DMS79 (cell line): ENCODE measurements at regions not wholly inside any gene's neighbourhood (a gene's known extent, or its start where the extent isn't known, plus 50 kb on each side); places are given as distances from the start of the nearest gene placed in this dataset.
"Not testable (repeated sequence)": the region's sequence is repeated elsewhere in the genome, so short reads cannot be mapped to it uniquely, and the experiment has no call there.

Experiments used
- DNase-seq: peaks from one replicate; lab custom pipeline; 2025; lab: John Stamatoyannopoulos, UW

DNA sequence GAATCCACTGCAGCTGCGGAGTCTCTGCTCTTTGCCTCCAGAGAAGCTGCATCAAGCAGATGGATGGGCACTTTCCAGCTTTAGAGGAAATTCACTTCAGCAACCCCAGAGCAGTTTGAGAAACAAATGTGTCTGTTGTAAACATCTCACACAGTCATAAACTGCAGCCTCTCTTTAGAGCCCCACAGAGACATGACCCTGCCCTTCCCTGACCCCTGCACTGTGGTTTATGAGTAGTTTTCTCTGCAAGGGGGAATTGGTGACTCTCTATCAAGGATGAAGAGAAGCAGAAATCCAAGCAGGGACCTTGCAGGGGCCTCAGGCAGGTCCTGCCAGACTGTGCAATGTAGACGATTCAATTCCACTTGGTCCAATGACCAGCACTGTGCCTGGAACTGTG lies 160.2 kb downstream of the SH2D4B start:
- DNase-seq: no peak

DNA sequence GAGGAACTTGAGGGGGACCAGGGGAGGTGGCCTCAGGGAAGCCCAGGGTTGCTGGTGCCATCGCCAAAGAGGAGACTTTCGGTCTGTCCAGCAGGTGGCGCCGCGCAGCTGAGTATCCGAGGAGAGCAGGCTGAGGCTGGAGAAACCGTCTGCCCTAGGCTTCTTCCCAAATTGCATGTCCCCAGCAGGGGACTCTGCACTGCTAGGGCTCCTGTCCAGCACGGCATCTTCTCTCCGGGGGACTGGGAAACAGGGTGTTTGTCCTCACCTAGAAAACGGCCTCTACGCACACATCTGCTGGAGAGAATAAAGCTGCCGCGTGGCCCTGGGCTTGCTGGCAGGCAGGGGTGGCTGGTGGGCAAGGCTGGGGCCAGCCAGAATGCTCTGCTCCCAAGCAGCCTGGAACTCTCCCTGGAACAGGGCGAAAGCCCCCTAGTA lies 161.9 kb downstream of the SH2D4B start:
- no peak for DNase-seq

DNA sequence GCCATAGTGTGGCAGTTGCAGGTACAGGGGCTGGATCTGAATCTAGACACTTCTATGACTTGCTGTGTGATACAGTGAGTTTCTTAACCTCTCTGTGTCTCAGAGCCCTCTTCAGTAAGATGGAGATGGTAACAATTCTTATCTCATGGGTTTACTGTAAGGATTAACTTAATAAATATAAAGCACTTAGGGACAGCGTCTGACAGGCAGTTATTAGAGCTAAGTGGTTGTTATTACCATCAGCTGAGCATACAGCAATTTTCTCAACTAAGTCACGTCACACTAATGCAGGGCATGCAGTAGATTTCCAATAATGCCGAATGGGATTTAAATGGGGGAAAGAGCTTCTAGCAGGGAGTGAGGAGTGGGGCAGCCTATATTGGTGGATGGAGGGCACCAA lies 162.6 kb downstream of the SH2D4B start:
- no peak for DNase-seq

DNA sequence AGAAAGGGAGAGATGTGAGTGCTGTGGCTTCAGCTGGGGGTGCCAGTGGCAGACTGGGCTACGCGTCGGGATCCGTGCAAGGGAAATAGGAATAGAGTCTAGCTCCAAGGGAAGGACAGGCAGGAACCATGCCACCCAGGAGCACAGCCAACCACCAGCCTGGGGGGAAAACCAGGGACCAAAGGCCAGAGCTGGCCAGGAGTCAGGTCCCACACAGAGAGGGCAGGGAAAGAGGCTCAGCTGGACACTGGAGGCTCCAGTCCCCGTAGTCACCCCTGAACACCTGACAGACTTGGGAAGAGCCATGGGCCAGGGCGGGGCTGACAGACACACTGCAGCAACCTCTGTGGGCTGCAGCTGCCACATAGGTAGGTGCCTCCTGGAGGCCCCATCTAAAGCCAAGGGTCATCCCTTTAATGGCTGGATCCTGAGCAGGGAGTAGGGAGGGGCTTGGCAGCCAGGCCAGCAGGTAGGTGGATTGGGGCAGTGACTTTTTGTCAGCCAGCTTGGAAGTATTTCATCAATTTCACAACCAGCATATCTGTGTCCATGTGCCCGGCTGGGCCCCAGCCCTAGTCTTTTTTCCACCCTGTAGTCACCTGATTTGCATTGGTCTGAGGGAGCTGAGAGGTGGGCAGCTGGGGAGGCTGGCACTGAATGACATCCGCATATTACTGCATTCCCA lies 163.2 kb downstream of the SH2D4B start:
- DNase-seq: no peak

- DNase-seq: no peak
These were observed 164.0 kb downstream of the SH2D4B start for GRCh38 chr10:80701706-80702105.

- DNase-seq: no peak
These were observed 164.4 kb downstream of the SH2D4B start for GRCh38 chr10:80702143-80702542.

GRCh38 chr10:80705899-80706298 lies 168.2 kb downstream of the SH2D4B start:
- no peak for DNase-seq

DNA sequence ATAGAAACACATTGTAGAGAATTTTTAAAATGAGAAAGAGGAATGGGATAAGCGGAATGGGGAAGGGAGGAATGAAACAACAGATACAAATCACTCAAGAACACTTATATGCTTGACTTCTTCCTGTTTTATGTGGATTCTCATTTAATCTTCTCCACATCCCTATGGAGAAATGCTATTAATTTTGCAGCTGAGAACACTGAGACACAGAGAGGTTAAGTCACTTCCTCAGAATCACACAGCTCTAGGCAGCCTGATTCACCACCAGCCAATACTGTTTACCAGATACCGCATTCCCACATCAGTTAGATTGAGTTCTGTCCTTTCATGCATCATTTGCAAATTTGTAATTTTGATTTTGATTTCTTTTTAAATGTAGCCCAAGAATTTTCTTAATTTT lies 170.5 kb downstream of the SH2D4B start:
- DNase-seq: no peak

DNA sequence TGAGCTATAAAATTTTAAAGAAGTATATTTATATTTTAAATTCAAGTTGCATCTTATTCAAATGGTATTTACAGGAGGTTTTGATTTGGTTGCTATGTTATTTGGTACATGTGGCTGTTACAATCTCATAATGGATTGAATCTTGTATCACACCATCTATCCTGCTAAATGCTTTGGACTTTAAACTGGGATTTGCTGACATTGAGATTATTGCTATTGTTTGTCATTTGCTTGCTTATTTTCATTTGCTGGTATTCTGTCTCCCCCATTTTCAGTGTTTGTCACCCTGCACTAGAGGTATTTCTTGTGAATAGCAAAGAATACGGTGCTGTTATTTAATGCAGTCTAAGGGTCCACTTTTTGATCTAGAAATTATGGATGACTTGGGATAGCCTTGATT lies 171.1 kb downstream of the SH2D4B start:
- DNase-seq: no peak

GRCh38 chr10:80709866-80710265 lies 172.2 kb downstream of the SH2D4B start:
- DNase-seq: no peak

DNA sequence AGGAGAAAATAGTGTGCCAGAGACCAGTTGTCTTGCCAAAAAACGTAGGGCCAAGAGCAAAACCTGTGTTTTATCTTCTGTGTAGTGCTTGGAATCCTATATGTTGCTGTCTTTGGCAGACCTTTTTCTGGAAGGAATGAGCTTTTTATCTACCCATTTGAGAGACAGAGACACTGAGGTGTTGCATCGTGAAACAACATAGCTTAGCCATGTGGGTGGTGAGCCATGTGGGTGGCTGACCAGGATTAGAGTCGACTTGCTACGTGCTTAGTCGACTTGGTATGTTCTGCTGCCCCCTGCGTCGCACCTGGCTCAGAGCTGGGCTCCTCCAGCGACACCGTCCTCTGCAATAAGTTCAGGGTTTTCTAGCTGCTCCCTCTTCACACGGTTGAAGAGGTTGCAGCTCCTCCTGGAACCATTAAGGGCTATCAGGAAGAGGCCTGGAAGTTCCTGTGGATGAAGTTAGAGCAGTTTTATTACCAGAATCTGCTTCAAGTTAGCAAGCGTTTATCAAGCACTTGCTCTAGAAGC lies 175.8 kb downstream of the SH2D4B start:
- DNase-seq: no peak

DNA sequence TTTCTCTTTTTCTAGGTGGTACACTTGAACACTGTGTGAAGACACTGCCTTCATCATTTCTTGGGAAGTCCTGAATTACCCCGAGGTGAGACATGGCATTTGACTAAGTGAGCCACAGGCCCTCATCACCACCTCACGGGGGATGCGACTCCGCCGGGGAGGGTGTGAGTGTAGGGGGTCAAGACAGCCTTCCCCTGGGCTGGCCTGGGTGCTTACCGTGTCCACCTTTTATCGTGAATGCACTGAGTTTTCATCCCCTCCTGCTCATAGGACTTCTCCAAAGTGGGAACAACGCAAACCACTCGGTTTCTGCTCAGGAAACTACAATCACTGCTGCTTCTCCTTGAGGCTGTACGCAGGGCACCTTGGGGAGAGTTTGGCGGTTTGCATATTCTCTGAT lies 176.9 kb downstream of the SH2D4B start:
- no peak for DNase-seq

DNA sequence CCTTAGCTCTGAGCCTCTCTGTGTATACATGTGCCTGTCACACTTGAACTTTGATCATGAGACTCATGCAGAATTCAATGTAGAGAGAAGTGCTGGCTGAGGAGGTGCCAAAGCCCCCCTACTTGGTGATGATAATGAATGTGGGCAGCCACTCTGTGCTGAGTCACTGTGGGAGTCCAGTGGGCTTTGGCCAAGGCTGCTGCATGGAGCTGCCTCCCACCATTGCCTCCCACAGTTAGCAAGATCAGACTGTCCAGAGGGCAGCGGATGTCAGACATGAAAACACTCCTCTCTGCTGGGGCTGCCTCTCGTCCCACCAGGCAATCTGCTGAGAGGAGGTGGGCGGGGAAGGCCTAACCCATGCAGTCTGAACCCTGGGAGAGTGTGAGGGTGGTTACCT lies 180.3 kb downstream of the SH2D4B start:
- no peak for DNase-seq

GRCh38 chr10:80719935-80720334 lies 182.2 kb downstream of the SH2D4B start:
- DNase-seq: no peak

- no peak for DNase-seq
These were observed 182.8 kb downstream of the SH2D4B start for GRCh38 chr10:80720549-80720948.

DNA sequence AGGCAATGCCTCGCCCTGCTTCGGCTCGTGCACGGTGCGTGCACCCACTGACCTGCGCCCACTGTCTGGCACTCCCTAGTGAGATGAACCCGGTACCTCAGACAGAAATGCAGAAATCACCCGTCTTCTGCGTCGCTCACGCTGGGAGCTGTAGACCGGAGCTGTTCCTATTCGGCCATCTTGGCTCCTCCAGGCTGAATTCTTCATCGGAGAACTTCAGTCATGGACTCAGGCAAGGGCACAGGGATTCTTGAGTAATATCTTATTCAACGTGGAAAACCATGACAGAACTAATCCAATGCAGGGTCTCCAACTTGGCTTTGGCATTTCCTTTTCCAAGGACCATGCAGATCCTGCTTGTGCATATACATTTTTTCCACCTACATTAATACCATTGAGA lies 190.7 kb downstream of the SH2D4B start:
- not testable (repeated sequence) for DNase-seq

GRCh38 chr10:80729896-80730295 lies 192.2 kb downstream of the SH2D4B start:
- no peak for DNase-seq

DNA sequence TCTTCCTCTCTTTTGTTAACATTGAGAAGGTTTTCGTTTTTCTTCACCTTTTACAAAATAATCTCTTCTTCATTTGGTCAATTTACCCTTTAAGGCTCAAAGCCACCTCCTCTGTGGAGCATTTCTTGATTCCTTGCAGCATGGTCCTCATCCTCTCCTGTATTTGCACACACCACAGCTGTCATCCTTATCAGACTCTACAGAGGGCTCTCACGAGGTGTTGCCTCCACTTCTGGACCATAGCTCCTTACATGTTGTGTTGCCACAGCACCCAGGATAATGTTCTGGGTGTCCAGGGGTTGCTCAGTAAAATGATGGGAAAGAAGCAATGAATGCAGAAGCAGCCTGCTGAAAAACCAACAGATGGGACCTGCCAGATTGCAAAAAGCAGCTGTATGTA lies 192.8 kb downstream of the SH2D4B start:
- DNase-seq: no peak

GRCh38 chr10:80734589-80734988 lies 196.9 kb downstream of the SH2D4B start:
- no peak for DNase-seq

GRCh38 chr10:80737209-80737608 lies 199.5 kb downstream of the SH2D4B start:
- no peak for DNase-seq

DNA sequence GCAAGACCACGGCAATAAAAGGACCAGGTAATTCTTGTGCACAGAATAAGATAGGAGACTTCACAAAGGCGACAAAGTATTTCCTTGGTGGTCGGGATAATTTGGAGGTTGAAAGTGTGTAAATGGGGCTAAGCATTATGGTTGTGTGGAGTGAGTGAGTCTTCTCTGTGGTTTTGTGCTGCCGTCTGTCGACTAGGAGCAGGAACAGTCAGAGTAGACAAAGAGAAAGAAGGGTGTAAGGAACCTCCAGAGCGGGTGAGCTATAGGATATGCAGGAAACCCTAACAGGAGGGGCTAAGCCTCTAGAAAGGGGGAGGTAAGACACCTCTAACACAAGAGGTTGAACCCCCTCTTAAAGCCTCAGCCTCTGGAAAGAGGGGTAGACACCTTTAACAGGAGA lies 201.6 kb downstream of the SH2D4B start:
- DNase-seq: no peak

DNA sequence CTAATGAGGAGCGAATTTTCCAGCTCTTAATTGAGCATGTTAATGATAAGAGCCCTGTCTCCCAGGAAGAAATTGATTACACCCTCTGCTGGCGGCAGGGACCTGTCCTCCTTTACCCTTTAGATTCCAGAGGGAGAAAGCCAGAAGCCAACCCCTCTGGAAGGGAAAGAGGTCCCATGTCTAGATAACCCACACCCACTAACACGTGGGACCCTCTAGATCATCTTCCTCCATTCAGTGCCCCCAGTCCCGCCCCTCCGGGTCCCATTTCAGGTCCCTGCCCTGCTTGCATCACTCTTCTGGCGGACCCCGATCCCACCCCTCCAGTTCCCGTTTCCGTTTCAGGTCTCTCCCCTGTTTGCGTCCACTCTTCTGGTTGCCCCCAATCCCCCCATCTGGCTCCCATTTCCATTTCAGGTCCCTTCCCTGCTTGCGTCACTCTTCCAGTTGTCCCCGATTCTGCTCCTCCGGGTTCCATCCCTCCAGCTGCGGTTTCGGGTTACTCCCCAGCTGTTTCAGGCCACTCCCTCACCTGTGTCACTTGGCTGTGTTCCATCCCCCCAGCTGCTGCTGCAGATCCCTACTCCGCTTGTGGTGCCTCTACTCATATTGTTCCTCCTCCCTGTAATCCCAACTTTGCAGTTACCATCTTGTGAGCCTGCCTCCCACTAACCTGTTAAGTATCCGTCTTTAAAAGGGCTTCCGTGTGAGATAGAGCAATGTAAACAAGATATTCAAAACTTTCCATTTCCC lies 202.4 kb downstream of the SH2D4B start:
- DNase-seq: no peak

DNA sequence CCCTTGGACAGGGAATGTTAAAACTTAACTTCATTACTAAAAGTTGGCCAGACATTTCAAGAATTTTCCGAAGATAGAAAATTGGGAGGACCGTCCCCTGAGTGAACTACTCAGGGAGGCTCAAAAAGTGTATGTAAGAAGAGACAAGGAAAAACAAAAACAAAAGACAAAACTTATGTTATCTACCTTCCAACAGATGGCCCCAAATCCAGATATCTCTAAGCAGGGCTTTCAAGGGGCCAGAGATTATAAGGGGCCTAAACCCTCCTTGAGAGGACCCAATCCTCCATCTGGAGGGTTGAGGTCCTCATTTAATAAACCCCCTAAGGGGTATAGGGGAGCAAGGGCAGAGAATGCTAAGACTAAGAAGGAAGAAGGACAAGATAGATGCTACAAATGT lies 203.6 kb downstream of the SH2D4B start:
- DNase-seq: no peak

GRCh38 chr10:80750268-80750667 lies 212.6 kb downstream of the SH2D4B start:
- no peak for DNase-seq
